Upper lobe of right lung (tissue), 1 donor: ENCODE measurements at regions not wholly inside any gene's neighbourhood (a gene's known extent, or its start where the extent isn't known, plus 50 kb on each side); places are given as distances from the start of the nearest gene placed in this dataset.

Experiments
- ATAC-seq: fragments of 200-7000 bp; cut with Tn5 transposase; one replicate; pipeline ENCODE4 v1.9.1; 2020; ENCODE audit warnings: mild to moderate bottlenecking, moderate library complexity
- DNase-seq: peaks from one replicate; pipeline ENCODE4 v3.0.0-alpha.2; 2020
- H3K27ac ChIP-seq: fragments of 200-600 bp; one replicate; pipeline ENCODE4 v1.8.0; 2022
- H3K27me3 ChIP-seq: fragments of 200-600 bp; one replicate; pipeline ENCODE4 v1.8.0; 2022; ENCODE audit warnings: mild to moderate bottlenecking
- H3K36me3 ChIP-seq: fragments of 200-600 bp; one replicate; pipeline ENCODE4 v1.8.0; 2022
- H3K4me1 ChIP-seq: fragments of 200-600 bp; one replicate; pipeline ENCODE4 v1.8.0; 2022
- H3K4me3 ChIP-seq: fragments of 200-600 bp; one replicate; pipeline ENCODE4 v1.8.0; 2022; ENCODE audit warnings: mild to moderate bottlenecking
- H3K9me3 ChIP-seq: fragments of 200-600 bp; one replicate; pipeline ENCODE4 v1.8.0; 2022
- CTCF ChIP-seq: fragments of 200-600 bp; IDR thresholded peaks from one replicate; pipeline ENCODE4 v1.8.0; 2022; ENCODE audit warnings: antibody characterized with exemption
- intact Hi-C: fragments of 100-400 bp; cut with DNase I; formaldehyde crosslinking; loops from one replicate; pipeline ENCODE4 v1.11.0; 2022
- donor health status: DM: no; HTN: yes; CAD: no; lungs with severe emphysema.

GRCh38 chr4:126168484-126168883 is 853.7 kb downstream of the FAT4 start:
- Histone ChIP-seq H3K4me1 (no peaks in the 10 kb centered on the region), H3K27ac (no peak overlapping the region), H3K9me3 (no peaks in the 10 kb centered on the region), H3K4me3 (no peak overlapping the region), H3K36me3 (no peaks in the 10 kb centered on the region), H3K27me3 (no peaks in the 10 kb centered on the region)
- no peak for TF ChIP-seq CTCF
- ATAC-seq (no peak), DNase-seq (no peak)
- intact Hi-C loops: no loop called here

GRCh38 chr4:126172126-126172525 is 857.4 kb downstream of the FAT4 start:
- H3K4me3 ChIP-seq: no peak overlapping the region
- intact Hi-C loops: no loop called here
- TF ChIP-seq CTCF: no peak

GRCh38 chr4:126174627-126175026 is 859.9 kb downstream of the FAT4 start:
- ATAC-seq (no peak), DNase-seq (no peak)
- H3K27me3 ChIP-seq: no peaks in the 10 kb centered on the region
- TF ChIP-seq CTCF: no peak
- intact Hi-C loops: no loop called here
- H3K36me3 ChIP-seq: no peaks in the 10 kb centered on the region
- H3K27ac ChIP-seq: no peak overlapping the region
- H3K9me3 ChIP-seq: no peaks in the 10 kb centered on the region
- no peaks in the 10 kb centered on the region for H3K4me1 ChIP-seq
- no peak overlapping the region for H3K4me3 ChIP-seq

More at GRCh38 chr4:126172126-126172525, 857.4 kb downstream of the FAT4 start:
- H3K27ac ChIP-seq: no peak overlapping the region
- H3K36me3 ChIP-seq: no peaks in the 10 kb centered on the region
- H3K27me3 ChIP-seq: no peaks in the 10 kb centered on the region
- no peaks in the 10 kb centered on the region for H3K4me1 ChIP-seq
- no peak for DNase-seq
- ATAC-seq: no peak
- no peaks in the 10 kb centered on the region for H3K9me3 ChIP-seq

GRCh38 chr4:126180642-126181041 is 865.9 kb downstream of the FAT4 start:
- DNase-seq: no peak
- Histone ChIP-seq H3K27ac (no peak overlapping the region), H3K36me3 (no peaks in the 10 kb centered on the region), H3K4me1 (no peaks in the 10 kb centered on the region), H3K9me3 (no peaks in the 10 kb centered on the region), H3K27me3 (no peaks in the 10 kb centered on the region), H3K4me3 (no peak overlapping the region)
- TF ChIP-seq CTCF: no peak
- no peak for ATAC-seq
- intact Hi-C loops: no loop called here

- no peak overlapping the region for H3K4me3 ChIP-seq
- no peak for TF ChIP-seq CTCF
- DNase-seq (no peak), ATAC-seq (no peak)
- H3K4me1 ChIP-seq: no peaks in the 10 kb centered on the region
- H3K9me3 ChIP-seq: no peaks in the 10 kb centered on the region
- no peak overlapping the region for H3K27ac ChIP-seq
- H3K27me3 ChIP-seq: no peaks in the 10 kb centered on the region
- no peaks in the 10 kb centered on the region for H3K36me3 ChIP-seq
- intact Hi-C loops: no loop called here
Measured at GRCh38 chr4:126182336-126182735, 867.6 kb downstream of the FAT4 start.

GRCh38 chr4:126182786-126183185 is 868.0 kb downstream of the FAT4 start:
- H3K27ac ChIP-seq: no peak overlapping the region
- intact Hi-C loops: no loop called here
- no peak for TF ChIP-seq CTCF
- H3K4me1 ChIP-seq: no peaks in the 10 kb centered on the region
- H3K4me3 ChIP-seq: no peak overlapping the region
- H3K9me3 ChIP-seq: no peaks in the 10 kb centered on the region
- ATAC-seq (no peak), DNase-seq (no peak)
- H3K27me3 ChIP-seq: no peaks in the 10 kb centered on the region
- H3K36me3 ChIP-seq: no peaks in the 10 kb centered on the region
